Upper lobe of left lung (tissue), 6 donors: ENCODE measurements at regions not wholly inside any gene's neighbourhood (a gene's known extent, or its start where the extent isn't known, plus 50 kb on each side); places are given as distances from the start of the nearest gene placed in this dataset.
A peak's percentile ranks its signal among the peaks of the same experiment; 100 is the strongest.

Source experiments
- ATAC-seq, 2 donors: fragments of 200-7000 bp; cut with Tn5 transposase; one replicate each; pipeline ENCODE4 v1.9.1; 2022; ENCODE audit warnings: mild to moderate bottlenecking in 2 of 2, moderate library complexity in 2 of 2; ENCODE audit not compliant: low FRiP score in 2 of 2
- DNase-seq, 2 donors: peaks; one replicate each; pipeline ENCODE4 v3.0.0-alpha.2; 2019 to 2020
- H3K27ac ChIP-seq, 4 donors: fragments of 200-600 bp; sonication (generic); one replicate each; pipeline ENCODE4 v1.5.1; 2016 to 2019
- H3K27me3 ChIP-seq, 4 donors: fragments of 200-600 bp; sonication (generic); one replicate each; pipeline ENCODE4 v1.5.1; 2017 to 2019
- H3K36me3 ChIP-seq, 4 donors: fragments of 200-600 bp; sonication (generic); one replicate each; pipeline ENCODE4 v1.5.1; 2016 to 2019
- H3K4me1 ChIP-seq, 4 donors: fragments of 200-600 bp; sonication (generic); one replicate each; pipeline ENCODE4 v1.5.1; 2018 to 2019
- H3K4me3 ChIP-seq, 4 donors: fragments of 200-600 bp; sonication (generic); one replicate each; pipeline ENCODE4 v1.5.1; 2017 to 2019; ENCODE audit warnings: mild to moderate bottlenecking in 2 of 4, moderate library complexity in 1 of 4
- H3K9me3 ChIP-seq, 4 donors: fragments of 200-600 bp; sonication (generic); one replicate each; pipeline ENCODE4 v1.5.1; 2018 to 2019
- CTCF ChIP-seq, 6 experiments: fragments of 450-650 bp in 4 of 6; fragments of 200-600 bp in 2 of 6; sonication (generic) in 2 of 6; IDR thresholded peaks; one replicate each; pipeline ENCODE4 v1.5.1; 2016 to 2019; ENCODE audit warnings: antibody characterized with exemption in 6 of 6
- EP300 ChIP-seq, 4 donors: sonication (generic); formaldehyde crosslinking; IDR thresholded peaks; one replicate each; pipeline ENCODE4 v1.5.1; 2017; ENCODE audit warnings: antibody characterized with exemption in 4 of 4, control low read depth in 2 of 4
- POLR2A ChIP-seq, 4 donors: fragments of 450-650 bp; IDR thresholded peaks; one replicate each; pipeline ENCODE4 v1.5.1; 2016 to 2017; ENCODE audit warnings: antibody characterized with exemption in 4 of 4, mild to moderate bottlenecking in 2 of 4
- POLR2AphosphoS5 ChIP-seq, 2 donors: sonication (generic); formaldehyde crosslinking; IDR thresholded peaks; one replicate each; pipeline ENCODE4 v1.5.1; 2017; ENCODE audit warnings: antibody characterized with exemption in 2 of 2
- WGBS, 2 donors: methylation state at CpG; one replicate each; pipeline ENCODE4 v1.1.5; 2017 to 2018; 5-methylcytosine and 5-hydroxymethylcytosine counted together
- donor health status: DM: no; HTN: no; CAD: no; lungs with moderate emphysema.
- donor health status: DM: no; HTN: yes; CAD: no; lungs with severe emphysema.

GRCh38 chr11:97279341-97279740 is 889.5 kb downstream of the JRKL start:
- no peaks in the 10 kb centered on the region for H3K27me3 ChIP-seq
- no peaks in the 10 kb centered on the region for H3K4me1 ChIP-seq
- DNase-seq (no peak), ATAC-seq (peak in 1 of 2 donors; percentile 24)
- H3K4me3 ChIP-seq = no peak overlapping the region
- no peak overlapping the region for H3K27ac ChIP-seq
- no peaks in the 10 kb centered on the region for H3K36me3 ChIP-seq
- TF ChIP-seq EP300 (IDR thresholded peaks at IDR 0.05) = no peak
- no peak for TF ChIP-seq POLR2A (IDR thresholded peaks at IDR 0.05)
- TF ChIP-seq POLR2AphosphoS5 (IDR thresholded peaks at IDR 0.05) = no peak
- TF ChIP-seq CTCF (IDR thresholded peaks at IDR 0.05) = no peak
- H3K9me3 ChIP-seq = peaks cover 0 to 3% (median 0%) of the 10 kb centered on the region in 4 donors
- WGBS, 2 donors = 78 to 93% methylated on average over 4 of the region's 4 CpGs

GRCh38 chr11:97280347-97280746 is 890.5 kb downstream of the JRKL start:
- no peak overlapping the region for H3K4me3 ChIP-seq
- ATAC-seq (no peak), DNase-seq (no peak)
- H3K4me1 ChIP-seq = no peaks in the 10 kb centered on the region
- no peak overlapping the region for H3K27ac ChIP-seq
- WGBS, 2 donors = 67 to 80% methylated on average over 2 of the region's 2 CpGs
- H3K9me3 ChIP-seq = peaks cover 0 to under 1% (median 0%) of the 10 kb centered on the region in 4 donors
- no peak for TF ChIP-seq POLR2AphosphoS5 (IDR thresholded peaks at IDR 0.05)
- TF ChIP-seq CTCF (IDR thresholded peaks at IDR 0.05) = no peak
- TF ChIP-seq POLR2A (IDR thresholded peaks at IDR 0.05) = no peak
- no peak for TF ChIP-seq EP300 (IDR thresholded peaks at IDR 0.05)
- H3K27me3 ChIP-seq = no peaks in the 10 kb centered on the region
- H3K36me3 ChIP-seq = no peaks in the 10 kb centered on the region

- Histone ChIP-seq H3K27me3 (no peaks in the 10 kb centered on the region), H3K36me3 (no peaks in the 10 kb centered on the region), H3K4me3 (no peak overlapping the region), H3K4me1 (no peaks in the 10 kb centered on the region), H3K27ac (no peak overlapping the region), H3K9me3 (no peaks in the 10 kb centered on the region)
- TF ChIP-seq POLR2A (IDR thresholded peaks at IDR 0.05) (no peak), POLR2AphosphoS5 (IDR thresholded peaks at IDR 0.05) (no peak), CTCF (IDR thresholded peaks at IDR 0.05) (no peak), EP300 (IDR thresholded peaks at IDR 0.05) (no peak)
- no peak for ATAC-seq
- no peak for DNase-seq
- WGBS, 2 donors = 84 to 87% methylated on average over 2 of the region's 2 CpGs
These were observed 900.0 kb downstream of the JRKL start for GRCh38 chr11:97289823-97290222.

GRCh38 chr11:97290464-97291041 is 900.7 kb downstream of the JRKL start:
- no peaks in the 10 kb centered on the region for H3K36me3 ChIP-seq
- H3K9me3 ChIP-seq = no peaks in the 10 kb centered on the region
- ATAC-seq = no peak
- H3K27ac ChIP-seq = no peak overlapping the region
- no peak for DNase-seq
- TF ChIP-seq POLR2A (IDR thresholded peaks at IDR 0.05) (no peak), CTCF (IDR thresholded peaks at IDR 0.05) (no peak), EP300 (IDR thresholded peaks at IDR 0.05) (no peak), POLR2AphosphoS5 (IDR thresholded peaks at IDR 0.05) (no peak)
- no peak overlapping the region for H3K4me3 ChIP-seq
- H3K27me3 ChIP-seq = no peaks in the 10 kb centered on the region
- WGBS, 2 donors = 45 to 50% methylated on average over 3 of the region's 3 CpGs
- no peaks in the 10 kb centered on the region for H3K4me1 ChIP-seq

- H3K36me3 ChIP-seq = no peaks in the 10 kb centered on the region
- no peak for DNase-seq
- 75 to 84% methylated on average over 5 of the region's 5 CpGs for WGBS, 2 donors
- no peak overlapping the region for H3K4me3 ChIP-seq
- no peaks in the 10 kb centered on the region for H3K9me3 ChIP-seq
- ATAC-seq = no peak
- TF ChIP-seq EP300 (IDR thresholded peaks at IDR 0.05) (no peak), CTCF (IDR thresholded peaks at IDR 0.05) (no peak), POLR2AphosphoS5 (IDR thresholded peaks at IDR 0.05) (no peak), POLR2A (IDR thresholded peaks at IDR 0.05) (no peak)
- H3K27me3 ChIP-seq = no peaks in the 10 kb centered on the region
- no peaks in the 10 kb centered on the region for H3K4me1 ChIP-seq
- H3K27ac ChIP-seq = no peak overlapping the region
These were observed 906.5 kb downstream of the JRKL start for GRCh38 chr11:97296301-97296700.
